ENCODE measurements at regions not wholly inside any gene's neighbourhood (a gene's known extent, or its start where the extent isn't known, plus 50 kb on each side); places are given as distances from the start of the nearest gene placed in this dataset.

DNA sequence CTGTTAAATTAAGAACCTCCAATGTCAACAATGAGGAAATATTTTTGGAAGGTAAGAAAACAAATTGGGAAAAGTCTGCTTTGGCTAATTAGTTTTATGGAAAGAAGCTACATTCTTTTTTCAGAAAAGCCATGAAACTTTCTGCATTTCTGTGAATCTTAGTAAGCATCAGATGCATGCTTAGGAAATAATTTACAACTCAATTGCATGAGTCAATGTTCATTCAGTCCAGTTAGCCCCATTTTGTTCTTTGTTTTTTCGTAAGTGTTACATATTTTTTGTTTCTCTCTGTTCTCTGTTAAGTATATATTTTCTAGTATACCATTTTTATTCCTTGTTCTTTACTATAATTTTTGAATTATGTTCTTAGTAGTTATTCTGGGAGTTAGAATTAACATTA is 195.2 kb upstream of the KIF2B start:
- Histone ChIP-seq H3K27me3 (ENCODE audit: control insufficient read depth in 2 of 2, insufficient read depth in 2 of 2, low read length in 2 of 2) (no peaks in the 10 kb centered on the region), H3K4me1 (ENCODE audit: control insufficient read depth in 1 of 2, insufficient read depth in 2 of 2, low read length in 2 of 2) (no peaks in the 10 kb centered on the region), H3K9ac (ENCODE audit: insufficient read depth, low read length, poor library complexity, severe bottlenecking) (no peak overlapping the region), H3K9me3 (replicated peaks in 1 of 2; ENCODE audit: control insufficient read depth in 1 of 2, insufficient read depth in 1 of 2, low read length in 2 of 2) (no peaks in the 10 kb centered on the region), H4K20me1 (ENCODE audit: insufficient read depth, low read length) (no peaks in the 10 kb centered on the region), H3K79me2 (ENCODE audit: insufficient read depth, low read length) (no peaks in the 10 kb centered on the region), H3K27ac (ENCODE audit: low read depth in 1 of 2, low read length in 2 of 2) (no peak overlapping the region), H3K4me2 (replicated peaks; ENCODE audit: extremely low read depth, low read length, poor library complexity, severe bottlenecking) (no peak overlapping the region), H2AFZ (ENCODE audit: insufficient read depth, low read depth, low read length, poor library complexity, severe bottlenecking) (no peak overlapping the region), H3K4me3 (replicated peaks in 1 of 3; ENCODE audit: low read depth in 2 of 3, low read length in 3 of 3) (no peak overlapping the region), H3K36me3 (replicated peaks in 1 of 2; ENCODE audit: control insufficient read depth in 1 of 2, insufficient read depth in 2 of 2, low read length in 2 of 2) (no peaks in the 10 kb centered on the region)
- TF ChIP-seq CTCF (IDR thresholded peaks at IDR 0.05), result no peak
- no peak for DNase-seq
- H3K4me1 Mint-ChIP-seq, result no peaks in the 10 kb centered on the region
- no peak overlapping the region for H3K4me3 Mint-ChIP-seq
- H3K9me3 Mint-ChIP-seq, result peaks cover 0 to 2% (median 0%) of the 10 kb centered on the region in 7 donors
- H3K27ac Mint-ChIP-seq, result no peak overlapping the region
- WGBS (ENCODE audit: insufficient coverage), result no CpG with 5 or more reads among the region's 1 CpG
- H3K27me3 Mint-ChIP-seq (ENCODE audit: low read depth in 3 of 3), result no peaks in the 10 kb centered on the region
- intact Hi-C loops (cut with micrococcal nuclease), result no loop called here
- H3K36me3 Mint-ChIP-seq, result no peaks in the 10 kb centered on the region

GRCh38 chr17:53626286-53626685 is 196.4 kb upstream of the KIF2B start:
- Histone ChIP-seq H3K4me3 (replicated peaks in 1 of 3; ENCODE audit: low read depth in 2 of 3, low read length in 3 of 3) (no peak overlapping the region), H2AFZ (ENCODE audit: insufficient read depth, low read depth, low read length, poor library complexity, severe bottlenecking) (no peak overlapping the region), H3K4me1 (ENCODE audit: control insufficient read depth in 1 of 2, insufficient read depth in 2 of 2, low read length in 2 of 2) (no peaks in the 10 kb centered on the region), H3K79me2 (ENCODE audit: insufficient read depth, low read length) (no peaks in the 10 kb centered on the region), H3K9me3 (replicated peaks in 1 of 2; ENCODE audit: control insufficient read depth in 1 of 2, insufficient read depth in 1 of 2, low read length in 2 of 2) (no peaks in the 10 kb centered on the region), H3K9ac (ENCODE audit: insufficient read depth, low read length, poor library complexity, severe bottlenecking) (no peak overlapping the region), H3K36me3 (replicated peaks in 1 of 2; ENCODE audit: control insufficient read depth in 1 of 2, insufficient read depth in 2 of 2, low read length in 2 of 2) (no peaks in the 10 kb centered on the region), H3K4me2 (replicated peaks; ENCODE audit: extremely low read depth, low read length, poor library complexity, severe bottlenecking) (no peak overlapping the region), H4K20me1 (ENCODE audit: insufficient read depth, low read length) (no peaks in the 10 kb centered on the region), H3K27me3 (ENCODE audit: control insufficient read depth in 2 of 2, insufficient read depth in 2 of 2, low read length in 2 of 2) (no peaks in the 10 kb centered on the region), H3K27ac (ENCODE audit: low read depth in 1 of 2, low read length in 2 of 2) (no peak overlapping the region)
- H3K36me3 Mint-ChIP-seq, result no peaks in the 10 kb centered on the region
- peaks cover 0 to 4% (median 0%) of the 10 kb centered on the region in 7 donors for H3K9me3 Mint-ChIP-seq
- intact Hi-C loops (cut with micrococcal nuclease), result no loop called here
- no peaks in the 10 kb centered on the region for H3K27me3 Mint-ChIP-seq (ENCODE audit: low read depth in 3 of 3)
- TF ChIP-seq CTCF (IDR thresholded peaks at IDR 0.05), result no peak
- no CpG with 5 or more reads among the region's 1 CpG for WGBS (ENCODE audit: insufficient coverage)
- H3K27ac Mint-ChIP-seq, result no peak overlapping the region
- no peaks in the 10 kb centered on the region for H3K4me1 Mint-ChIP-seq
- no peak for DNase-seq
- no peak overlapping the region for H3K4me3 Mint-ChIP-seq
